B cell (primary cell): ENCODE measurements at regions not wholly inside any gene's neighbourhood (a gene's known extent, or its start where the extent isn't known, plus 50 kb on each side); places are given as distances from the start of the nearest gene placed in this dataset.

Experiments used
- ATAC-seq: fragments of 200-7000 bp; cut with Tn5 transposase; one replicate; pipeline ENCODE4 v1.10.0; 2021; ENCODE audit warnings: low read depth, mild to moderate bottlenecking, moderate number of reproducible peaks, moderate library complexity
- CTCF ChIA-PET: fragments of 350-600 bp; sonication (Branson Sonifier 250); formaldehyde crosslinking; loops from one replicate; lab custom pipeline; 2021; ENCODE audit warnings: antibody characterized with exemption, inconsistent platforms; lab: Charles Lee
- POLR2A ChIA-PET: fragments of 350-600 bp; sonication (Branson Sonifier 250); formaldehyde crosslinking; loops from one replicate; lab custom pipeline; 2021; ENCODE audit warnings: antibody characterized with exemption; lab: Charles Lee
- DNase-seq: peaks from one replicate; pipeline ENCODE4 v3.0.0; 2013
- H2AFZ ChIP-seq: 2 replicates; pipeline ENCODE4 v1.6.1; 2012; ENCODE audit warnings: mild to moderate bottlenecking, low read depth, low read length; ENCODE audit not compliant: insufficient read depth, poor library complexity, severe bottlenecking
- H3K27ac ChIP-seq, 2 donors: 1 replicate in 1 of 2; 2 replicates in 1 of 2; pipeline ENCODE4 v1.5.1; 2012 to 2013; ENCODE audit warnings: low read length in 2 of 2, mild to moderate bottlenecking in 2 of 2, moderate library complexity in 1 of 2
- H3K27me3 ChIP-seq, 4 experiments: fragments of 200-600 bp in 1 of 4; sonication (generic) in 1 of 4; replicated peaks in 1 of 4; 1 replicate in 2 of 4; 2 replicates in 2 of 4; pipeline versions ENCODE4 v1.6.1 to v1.7.0; 2013 to 2016; ENCODE audit warnings: low read length in 3 of 4, mild to moderate bottlenecking in 2 of 4, mixed read lengths in 1 of 4, moderate library complexity in 1 of 4; ENCODE audit not compliant: insufficient read depth in 4 of 4, control insufficient read depth in 3 of 4; ENCODE audit errors: control extremely low read depth in 1 of 4
- H3K36me3 ChIP-seq, 2 experiments: replicated peaks in 1 of 2; 1 replicate in 1 of 2; 2 replicates in 1 of 2; pipeline versions ENCODE4 v1.6.1 to v1.7.1; 2013; ENCODE audit warnings: low read length in 1 of 2; ENCODE audit not compliant: insufficient read depth in 2 of 2, control insufficient read depth in 1 of 2; ENCODE audit errors: control extremely low read depth in 1 of 2, extremely low read depth in 1 of 2
- H3K4me1 ChIP-seq, 2 donors: fragments of 200-600 bp in 1 of 2; sonication (generic) in 1 of 2; 1 replicate in 1 of 2; 2 replicates in 1 of 2; pipeline versions ENCODE4 v1.5.1 to v1.6.1; 2013 to 2017; ENCODE audit warnings: low read length in 2 of 2; ENCODE audit not compliant: control insufficient read depth in 2 of 2, insufficient read depth in 2 of 2
- H3K4me2 ChIP-seq: replicated peaks from 2 replicates; pipeline ENCODE3; 2012; ENCODE audit warnings: mild to moderate bottlenecking, low read depth, low read length; ENCODE audit not compliant: poor library complexity, severe bottlenecking
- H3K4me3 ChIP-seq, 5 experiments: fragments of 200-600 bp in 1 of 5; sonication (generic) in 1 of 5; 1 replicate in 3 of 5; 2 replicates in 2 of 5; pipeline versions ENCODE4 v1.5.1 to v1.7.0; 2011 to 2016; ENCODE audit warnings: low read length in 4 of 5, mild to moderate bottlenecking in 4 of 5, low read depth in 2 of 5, control low read depth in 1 of 5, moderate library complexity in 1 of 5; ENCODE audit not compliant: insufficient read depth in 1 of 5; ENCODE audit errors: control extremely low read depth in 1 of 5, extremely low read depth in 1 of 5
- H3K79me2 ChIP-seq: fragments of 200-600 bp; sonication (generic); one replicate; pipeline ENCODE4 v1.6.0; 2016; ENCODE audit warnings: low read length; ENCODE audit not compliant: control insufficient read depth, insufficient read depth
- H3K9ac ChIP-seq: fragments of 200-600 bp; sonication (generic); 2 replicates; pipeline ENCODE4 v1.6.1; 2017; ENCODE audit warnings: mild to moderate bottlenecking, low read length, moderate library complexity
- H3K9me3 ChIP-seq, 3 donors: one replicate each; pipeline versions ENCODE4 v1.6.1 to v1.7.1; 2013; ENCODE audit warnings: low read length in 2 of 3; ENCODE audit not compliant: control insufficient read depth in 2 of 3, insufficient read depth in 1 of 3; ENCODE audit errors: control extremely low read depth in 1 of 3
- H4K20me1 ChIP-seq: 2 replicates; pipeline ENCODE4 v1.6.0; 2012; ENCODE audit warnings: mild to moderate bottlenecking, low read length; ENCODE audit not compliant: insufficient read depth, control insufficient read depth, poor library complexity, severe bottlenecking
- H3K27ac Mint-ChIP-seq: one replicate; pipeline ENCODE4 v1.8.0; 2021; ENCODE audit warnings: mixed read lengths
- H3K27me3 Mint-ChIP-seq: one replicate; pipeline ENCODE4 v1.8.0; 2021; ENCODE audit warnings: mixed read lengths
- H3K4me1 Mint-ChIP-seq: one replicate; pipeline ENCODE4 v1.8.0; 2021; ENCODE audit warnings: mixed read lengths
- H3K4me3 Mint-ChIP-seq: one replicate; pipeline ENCODE4 v1.8.0; 2021; ENCODE audit warnings: mixed read lengths
- H3K9me3 Mint-ChIP-seq: one replicate; pipeline ENCODE4 v1.8.0; 2022; ENCODE audit warnings: mixed read lengths; ENCODE audit not compliant: insufficient read depth
- CTCF ChIP-seq: fragments of 200-600 bp; IDR thresholded peaks from one replicate; pipeline ENCODE4 v1.8.0; 2022; ENCODE audit warnings: antibody characterized with exemption, mild to moderate bottlenecking
- EZH2 ChIP-seq: IDR thresholded peaks from 2 replicates; pipeline ENCODE4 v1.6.1; 2012; ENCODE audit warnings: borderline replicate concordance, low read depth, mild to moderate bottlenecking, moderate library complexity, low read length; ENCODE audit not compliant: insufficient read depth, poor library complexity, severe bottlenecking
- WGBS: methylation state at CpG from one replicate; pipeline ENCODE4 v1.1.5; 2013; ENCODE audit warnings: missing lambda C conversion rate; ENCODE audit not compliant: insufficient coverage; 5-methylcytosine and 5-hydroxymethylcytosine counted together
- intact Hi-C: fragments of 100-400 bp; cut with micrococcal nuclease; formaldehyde crosslinking; loops from one replicate; pipeline ENCODE4 v1.10.0; 2022

DNA sequence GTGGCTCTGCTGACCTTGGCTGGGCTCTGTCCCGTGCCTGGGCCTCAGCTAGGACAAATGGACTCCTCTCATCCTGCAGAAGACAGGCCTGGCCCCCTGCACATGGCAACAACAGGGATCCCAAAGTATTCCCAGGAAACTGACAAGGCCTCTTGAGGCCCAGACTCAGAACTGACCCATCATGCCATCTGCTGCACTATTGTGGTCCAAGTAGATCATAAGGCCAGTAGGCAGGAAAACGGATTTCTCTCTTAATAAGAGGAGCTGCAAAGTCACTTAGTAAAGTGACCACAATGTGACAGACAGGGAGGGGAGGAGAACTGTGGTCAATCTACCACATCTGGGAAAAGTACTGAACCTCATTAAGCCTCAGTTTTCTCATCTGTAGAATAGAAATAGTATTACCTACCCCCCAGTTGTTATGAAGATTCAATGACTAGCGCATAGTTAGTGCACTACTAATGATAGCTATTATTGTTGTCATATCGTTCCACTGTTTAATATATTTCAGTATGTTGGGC lies 62.1 kb upstream of the TNRC6A start:
- H3K9me3 Mint-ChIP-seq: no peaks in the 10 kb centered on the region
- intact Hi-C loops: no loop called here

More for the DNA sequence above, 62.1 kb upstream of the TNRC6A start:
- Mint-ChIP-seq H3K4me1 (peaks cover 20% of the 10 kb centered on the region), H3K4me3 (no peak overlapping the region), H3K27me3 (peaks cover 17% of the 10 kb centered on the region), H3K27ac (no peak overlapping the region)
- H3K27ac ChIP-seq: no peak overlapping the region
- no peak overlapping the region for H2AFZ ChIP-seq
- H3K27me3 ChIP-seq: peaks cover 0 to 7% (median 3%) of the 10 kb centered on the region in 4 experiments
- no peak overlapping the region for H3K4me2 ChIP-seq
- H3K9me3 ChIP-seq: no peaks in the 10 kb centered on the region
- H4K20me1 ChIP-seq: no peaks in the 10 kb centered on the region
- POLR2A ChIA-PET: no interaction called here
- peaks cover 19 to 24% of the 10 kb centered on the region in 2 donors for H3K4me1 ChIP-seq
- DNase-seq (no peak), ATAC-seq (no peak)
- whole genome bisulfite sequencing: 100% methylated on average over 1 of the region's 4 CpGs
- no peaks in the 10 kb centered on the region for H3K79me2 ChIP-seq
- TF ChIP-seq CTCF (no peak), EZH2 (no peak)
- CTCF ChIA-PET: no interaction called here
- H3K9ac ChIP-seq: no peak overlapping the region
- H3K36me3 ChIP-seq: no peaks in the 10 kb centered on the region
- no peak overlapping the region for H3K4me3 ChIP-seq
